Nephron (organoid): ENCODE measurements at regions not wholly inside any gene's neighbourhood (a gene's known extent, or its start where the extent isn't known, plus 50 kb on each side); places are given as distances from the start of the nearest gene placed in this dataset.

Experiments used
- H3K27ac Mint-ChIP-seq, 3 experiments: 2 replicates each; pipeline ENCODE4 v1.8.0; 2020; ENCODE audit warnings: mixed read lengths in 3 of 3, mild to moderate bottlenecking in 2 of 3, moderate library complexity in 1 of 3
- H3K27me3 Mint-ChIP-seq: 2 replicates; pipeline ENCODE4 v1.8.0; 2021; ENCODE audit warnings: low read depth, mild to moderate bottlenecking, moderate library complexity, mixed read lengths
- H3K36me3 Mint-ChIP-seq: 2 replicates; pipeline ENCODE4 v1.8.0; 2020; ENCODE audit warnings: low read depth, mixed read lengths
- H3K4me1 Mint-ChIP-seq: 2 replicates; pipeline ENCODE4 v1.8.0; 2020; ENCODE audit warnings: mixed read lengths
- H3K4me3 Mint-ChIP-seq, 3 experiments: 2 replicates each; pipeline ENCODE4 v1.8.0; 2020; ENCODE audit warnings: mild to moderate bottlenecking in 3 of 3, mixed read lengths in 3 of 3, moderate library complexity in 2 of 3
- H3K9me3 Mint-ChIP-seq: 2 replicates; pipeline ENCODE4 v1.8.0; 2020; ENCODE audit warnings: mixed read lengths
- TF ChIP-seq, protein P1 (sequence below), 3 experiments: fragments of 200-600 bp; sonication (generic); IDR thresholded peaks; one replicate each; pipeline ENCODE4 v1.5.0; 2021; ENCODE audit warnings: antibody characterized with exemption in 3 of 3; ENCODE audit not compliant: unreplicated experiment in 3 of 3

DNA sequence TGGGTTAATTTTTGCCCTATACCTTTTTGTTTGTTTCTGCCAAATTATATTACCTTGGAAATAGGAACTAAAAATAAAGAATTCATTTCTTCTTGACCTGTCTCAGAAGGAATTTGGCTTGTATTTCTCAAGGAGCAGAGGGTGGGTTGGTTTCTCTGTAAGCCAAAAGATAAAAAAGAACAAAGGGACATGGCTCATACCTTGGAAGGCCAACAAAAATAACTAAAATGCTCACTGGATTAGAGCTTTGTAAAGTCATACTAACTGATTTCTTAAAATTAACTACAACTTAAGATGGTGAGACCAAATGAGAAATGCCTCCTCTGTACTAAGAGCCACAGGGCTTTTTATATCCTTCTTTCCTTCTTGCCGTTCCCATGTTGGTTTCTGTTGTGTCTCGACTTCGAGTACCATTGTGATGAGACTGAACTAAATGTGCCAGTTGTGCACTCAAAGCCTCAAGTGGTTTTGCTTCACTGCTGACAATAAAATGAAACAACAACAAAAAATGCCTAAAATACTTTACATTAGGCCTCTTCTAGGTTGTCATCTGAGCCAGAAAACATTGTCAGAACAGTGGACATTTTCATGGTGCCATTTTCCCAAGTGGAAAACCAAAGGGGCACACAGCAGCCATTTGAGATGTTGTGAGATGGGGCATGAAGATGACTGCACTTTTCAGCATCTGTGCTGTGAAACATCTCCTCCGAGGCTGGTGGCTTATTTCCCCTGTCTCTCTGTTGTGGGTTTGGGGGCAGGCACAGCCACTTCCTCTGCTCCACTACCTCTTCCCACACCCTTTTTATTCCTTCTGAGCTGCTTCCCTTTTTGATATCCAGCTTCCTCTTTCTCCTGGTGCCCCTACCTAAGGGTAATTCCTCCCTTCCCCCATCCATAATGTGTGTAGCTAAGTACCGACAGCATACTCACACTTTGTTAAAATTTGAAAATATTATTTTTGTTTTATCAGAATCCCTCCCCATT lies 51.8 kb upstream of the AGR3 start:
- TF ChIP-seq, protein P1, sequence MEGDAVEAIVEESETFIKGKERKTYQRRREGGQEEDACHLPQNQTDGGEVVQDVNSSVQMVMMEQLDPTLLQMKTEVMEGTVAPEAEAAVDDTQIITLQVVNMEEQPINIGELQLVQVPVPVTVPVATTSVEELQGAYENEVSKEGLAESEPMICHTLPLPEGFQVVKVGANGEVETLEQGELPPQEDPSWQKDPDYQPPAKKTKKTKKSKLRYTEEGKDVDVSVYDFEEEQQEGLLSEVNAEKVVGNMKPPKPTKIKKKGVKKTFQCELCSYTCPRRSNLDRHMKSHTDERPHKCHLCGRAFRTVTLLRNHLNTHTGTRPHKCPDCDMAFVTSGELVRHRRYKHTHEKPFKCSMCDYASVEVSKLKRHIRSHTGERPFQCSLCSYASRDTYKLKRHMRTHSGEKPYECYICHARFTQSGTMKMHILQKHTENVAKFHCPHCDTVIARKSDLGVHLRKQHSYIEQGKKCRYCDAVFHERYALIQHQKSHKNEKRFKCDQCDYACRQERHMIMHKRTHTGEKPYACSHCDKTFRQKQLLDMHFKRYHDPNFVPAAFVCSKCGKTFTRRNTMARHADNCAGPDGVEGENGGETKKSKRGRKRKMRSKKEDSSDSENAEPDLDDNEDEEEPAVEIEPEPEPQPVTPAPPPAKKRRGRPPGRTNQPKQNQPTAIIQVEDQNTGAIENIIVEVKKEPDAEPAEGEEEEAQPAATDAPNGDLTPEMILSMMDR (IDR thresholded peaks at IDR 0.05; ENCODE audit: unreplicated experiment in 3 of 3), result no peak
- Mint-ChIP-seq H3K4me3 (no peak overlapping the region), H3K4me1 (no peaks in the 10 kb centered on the region), H3K27ac (no peak overlapping the region), H3K27me3 (no peaks in the 10 kb centered on the region), H3K9me3 (no peaks in the 10 kb centered on the region), H3K36me3 (no peaks in the 10 kb centered on the region)

DNA sequence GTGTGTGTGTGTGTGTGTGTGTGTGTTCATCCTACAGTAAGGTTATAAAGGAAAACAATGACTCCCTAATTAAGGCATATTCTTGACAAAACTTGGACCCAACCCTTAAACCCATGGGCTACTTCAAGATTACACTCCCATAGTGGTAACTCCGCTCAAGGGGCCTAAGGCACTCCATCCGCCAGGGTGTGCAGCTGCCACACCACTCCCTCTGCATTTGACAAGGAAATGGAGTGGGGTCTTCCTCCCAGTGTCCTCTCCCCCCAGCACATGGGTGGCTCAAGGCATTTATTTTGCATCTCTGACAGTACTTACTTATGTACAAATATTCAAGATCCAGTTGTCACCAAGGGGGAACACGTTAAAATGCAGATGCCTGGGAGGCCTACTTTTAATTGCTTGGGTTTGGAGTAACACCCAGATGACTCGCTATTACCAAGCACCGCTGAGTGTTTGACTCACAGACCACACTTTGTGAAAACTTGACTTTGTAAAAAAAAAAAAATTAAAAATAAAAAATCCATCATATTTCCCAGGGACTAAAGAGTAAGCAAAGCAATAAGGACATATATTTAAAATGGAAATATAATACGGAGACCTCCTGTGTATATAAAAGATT lies 53.0 kb upstream of the AGR3 start:
- no peaks in the 10 kb centered on the region for H3K36me3 Mint-ChIP-seq
- TF ChIP-seq, protein P1 (IDR thresholded peaks at IDR 0.05; ENCODE audit: unreplicated experiment in 3 of 3), result no peak
- no peaks in the 10 kb centered on the region for H3K4me1 Mint-ChIP-seq
- H3K27ac Mint-ChIP-seq, result no peak overlapping the region
- no peaks in the 10 kb centered on the region for H3K9me3 Mint-ChIP-seq
- H3K4me3 Mint-ChIP-seq, result no peak overlapping the region
- no peaks in the 10 kb centered on the region for H3K27me3 Mint-ChIP-seq

DNA sequence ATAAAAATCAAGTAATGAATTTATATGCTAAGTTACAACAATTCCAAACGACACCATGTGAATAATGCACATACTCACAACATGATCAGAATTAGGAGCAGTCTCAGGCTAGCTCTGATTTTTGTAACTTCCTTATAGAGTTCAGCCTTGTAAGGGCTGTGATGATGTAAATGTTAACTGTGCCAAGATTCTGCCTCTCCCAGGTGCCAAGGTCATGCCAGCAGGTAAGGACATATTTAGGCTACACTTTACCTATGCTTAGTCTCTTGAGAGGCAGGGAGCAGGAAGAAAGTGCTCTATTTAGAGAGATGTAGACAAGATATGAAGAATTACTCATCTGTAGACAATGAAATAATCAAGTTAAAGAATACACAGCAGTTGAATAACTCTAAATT lies 53.6 kb upstream of the AGR3 start:
- H3K4me3 Mint-ChIP-seq, result no peak overlapping the region
- H3K4me1 Mint-ChIP-seq, result no peaks in the 10 kb centered on the region
- H3K9me3 Mint-ChIP-seq, result no peaks in the 10 kb centered on the region
- H3K27ac Mint-ChIP-seq, result no peak overlapping the region
- no peaks in the 10 kb centered on the region for H3K27me3 Mint-ChIP-seq
- TF ChIP-seq, protein P1 (IDR thresholded peaks at IDR 0.05; ENCODE audit: unreplicated experiment in 3 of 3), result no peak
- no peaks in the 10 kb centered on the region for H3K36me3 Mint-ChIP-seq

DNA sequence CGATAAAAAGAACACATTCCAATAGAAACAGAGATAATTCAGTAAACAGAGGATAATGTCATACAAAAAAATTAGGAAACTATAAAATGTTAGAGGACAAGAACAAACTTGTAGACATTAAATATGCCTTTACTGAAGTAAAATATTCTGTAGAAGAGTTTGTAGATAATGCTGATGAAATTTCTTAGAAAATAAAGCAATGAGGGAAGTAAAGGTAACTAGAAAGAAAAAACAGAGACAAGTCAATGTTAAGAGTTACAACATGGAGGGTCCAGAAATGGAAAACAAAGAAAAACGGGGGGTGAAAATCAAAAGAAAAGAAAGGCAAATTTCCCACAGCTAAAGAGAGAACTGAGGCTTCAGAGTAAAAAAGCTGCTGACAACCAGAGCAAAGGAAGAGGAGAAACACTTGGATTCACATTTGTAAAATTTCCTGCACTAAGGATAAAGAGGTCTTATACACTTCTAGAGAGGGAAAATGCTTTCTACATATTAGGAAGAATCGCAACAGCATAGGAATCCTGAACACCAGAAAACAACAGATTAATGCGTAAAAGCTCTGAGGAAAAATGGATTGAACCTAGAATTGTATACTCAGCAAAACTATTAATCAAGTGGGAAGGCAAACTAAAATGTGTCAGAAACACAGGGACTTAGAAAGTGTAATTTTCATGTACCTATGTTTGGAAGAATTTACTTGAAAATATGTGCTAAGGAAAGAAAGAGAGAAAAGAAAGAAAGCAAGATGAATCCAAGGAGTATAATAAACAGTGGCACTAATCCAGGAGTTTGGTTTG lies 55.0 kb upstream of the AGR3 start:
- Mint-ChIP-seq H3K4me3 (no peak overlapping the region), H3K9me3 (peaks cover under 1% of the 10 kb centered on the region), H3K27ac (no peak overlapping the region), H3K4me1 (no peaks in the 10 kb centered on the region), H3K36me3 (no peaks in the 10 kb centered on the region), H3K27me3 (no peaks in the 10 kb centered on the region)
- TF ChIP-seq, protein P1 (IDR thresholded peaks at IDR 0.05; ENCODE audit: unreplicated experiment in 3 of 3), result no peak

DNA sequence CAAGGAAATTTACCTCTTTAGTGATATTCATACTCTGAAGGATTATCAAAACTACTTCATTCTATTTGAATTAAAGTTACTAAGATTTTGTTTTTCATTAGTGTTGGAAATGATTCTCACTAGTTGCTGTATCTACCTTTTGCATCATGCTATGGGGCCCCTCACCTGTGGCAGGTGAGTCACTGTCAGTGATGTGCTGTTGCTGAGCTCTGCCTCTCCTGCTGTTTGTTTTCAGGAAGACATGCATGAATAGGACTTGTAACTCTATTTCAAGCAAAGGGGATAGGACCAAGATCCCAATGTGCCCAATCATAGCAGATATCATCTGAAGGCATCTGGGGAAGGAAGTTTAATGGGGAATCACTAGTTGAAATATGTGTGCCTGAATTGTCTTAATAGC lies 57.4 kb upstream of the AGR3 start:
- TF ChIP-seq, protein P1 (IDR thresholded peaks at IDR 0.05; ENCODE audit: unreplicated experiment in 3 of 3), result no peak
- H3K9me3 Mint-ChIP-seq, result peaks cover 3% of the 10 kb centered on the region
- no peak overlapping the region for H3K4me3 Mint-ChIP-seq
- no peak overlapping the region for H3K27ac Mint-ChIP-seq
- no peaks in the 10 kb centered on the region for H3K36me3 Mint-ChIP-seq
- H3K27me3 Mint-ChIP-seq, result no peaks in the 10 kb centered on the region
- H3K4me1 Mint-ChIP-seq, result no peaks in the 10 kb centered on the region
